MM.1S (cell line): ENCODE measurements at regions not wholly inside any gene's neighbourhood (a gene's known extent, or its start where the extent isn't known, plus 50 kb on each side); places are given as distances from the start of the nearest gene placed in this dataset.
A peak's percentile ranks its signal among the peaks of the same experiment; 100 is the strongest.

Source experiments
- DNase-seq: peaks from one replicate; pipeline ENCODE4 v3.0.0-alpha.2; 2015
- H2AFZ ChIP-seq: fragments of 300-600 bp; sonication (generic); 2 replicates; pipeline ENCODE4 v1.6.0; 2016; ENCODE audit warnings: antibody characterized with exemption, low read length
- H3F3A ChIP-seq: fragments of 300-600 bp; sonication (generic); 2 replicates; pipeline ENCODE4 v1.6.1; 2016; ENCODE audit warnings: mild to moderate bottlenecking, antibody characterized with exemption, low read length, moderate library complexity, mixed read lengths; ENCODE audit not compliant: insufficient read depth
- H3K27ac ChIP-seq: fragments of 300-600 bp; sonication (generic); 2 replicates; pipeline ENCODE4 v1.5.1; 2016; ENCODE audit warnings: mild to moderate bottlenecking, low read length
- H3K27me3 ChIP-seq: fragments of 300-600 bp; sonication (generic); replicated peaks from 2 replicates; pipeline ENCODE4 v1.6.0; 2016; ENCODE audit warnings: low read length; ENCODE audit not compliant: insufficient read depth
- H3K36me3 ChIP-seq: fragments of 300-600 bp; sonication (generic); replicated peaks from 2 replicates; pipeline ENCODE4 v1.6.1; 2016; ENCODE audit warnings: mild to moderate bottlenecking, low read length, mixed read lengths; ENCODE audit not compliant: insufficient read depth
- H3K4me1 ChIP-seq: fragments of 300-600 bp; sonication (generic); 2 replicates; pipeline ENCODE4 v1.6.1; 2016; ENCODE audit warnings: low read length, mixed read lengths
- H3K4me2 ChIP-seq: fragments of 300-600 bp; sonication (generic); 2 replicates; pipeline ENCODE4 v1.6.0; 2016; ENCODE audit warnings: low read depth, low read length
- H3K4me3 ChIP-seq: fragments of 300-600 bp; sonication (generic); 2 replicates; pipeline ENCODE4 v1.5.1; 2016; ENCODE audit warnings: low read length, mixed read lengths
- H3K79me2 ChIP-seq: fragments of 300-600 bp; sonication (generic); 2 replicates; pipeline ENCODE4 v1.6.1; 2016; ENCODE audit warnings: mixed run types, low read length, mixed read lengths
- H3K9ac ChIP-seq: fragments of 300-600 bp; sonication (generic); 2 replicates; pipeline ENCODE4 v1.6.1; 2016; ENCODE audit warnings: low read length, mixed read lengths
- H3K9me2 ChIP-seq: fragments of 300-600 bp; sonication (generic); replicated peaks from 2 replicates; pipeline ENCODE4 v1.6.1; 2016; ENCODE audit warnings: mild to moderate bottlenecking, low read length, mixed read lengths; ENCODE audit not compliant: insufficient read depth
- H3K9me3 ChIP-seq: fragments of 300-600 bp; sonication (generic); replicated peaks from 2 replicates; pipeline ENCODE4 v1.6.1; 2016; ENCODE audit warnings: mild to moderate bottlenecking, low read length, mixed read lengths; ENCODE audit not compliant: insufficient read depth
- H4K20me1 ChIP-seq: fragments of 300-600 bp; sonication (generic); 2 replicates; pipeline ENCODE4 v1.6.1; 2016; ENCODE audit warnings: mild to moderate bottlenecking, low read length, moderate library complexity, mixed read lengths; ENCODE audit not compliant: insufficient read depth
- CTCF ChIP-seq: fragments of 300-600 bp; sonication (generic); IDR thresholded peaks from 2 replicates; pipeline ENCODE4 v1.5.1; 2016; ENCODE audit warnings: antibody characterized with exemption, low read length, mixed read lengths
- EZH2 ChIP-seq: fragments of 300-600 bp; sonication (generic); optimal IDR thresholded peaks from 2 replicates; pipeline ENCODE3; 2017; ENCODE audit warnings: low read depth, mild to moderate bottlenecking, antibody characterized with exemption, low read length, mixed read lengths
- EZH2phosphoT487 ChIP-seq: fragments of 300-600 bp; sonication (generic); IDR thresholded peaks from 2 replicates; pipeline ENCODE4 v1.6.1; 2018; ENCODE audit warnings: antibody characterized with exemption, low read length

DNA sequence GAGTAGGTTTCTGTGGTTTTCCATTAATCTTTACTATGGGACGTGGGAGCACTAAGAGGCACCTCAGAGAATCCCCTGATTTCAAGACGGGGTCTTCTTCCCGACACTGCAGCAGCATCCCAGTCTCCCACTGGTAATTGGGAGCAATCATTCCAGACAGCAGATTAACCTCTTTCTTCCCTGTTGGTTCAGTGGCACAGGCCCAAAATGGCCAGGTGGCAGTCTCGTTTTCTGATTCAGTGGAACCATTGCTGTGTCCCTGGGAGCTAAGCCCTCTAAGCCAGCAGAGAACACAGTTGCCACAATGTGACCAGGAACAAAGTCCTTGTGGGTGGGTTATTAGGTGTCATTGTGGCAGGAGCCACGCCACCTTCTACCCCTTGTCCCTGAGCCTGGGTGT, 342.1 kb downstream of the MATN1 start:
- Histone ChIP-seq H4K20me1 (no peaks in the 10 kb centered on the region), H3K79me2 (no peaks in the 10 kb centered on the region), H3K27ac (no peak overlapping the region), H3F3A (no peaks in the 10 kb centered on the region), H3K27me3 (peaks cover 91% of the 10 kb centered on the region), H3K9me3 (no peaks in the 10 kb centered on the region), H3K4me3 (no peak overlapping the region), H3K4me2 (no peak overlapping the region), H3K36me3 (no peaks in the 10 kb centered on the region), H3K9ac (no peak overlapping the region), H2AFZ (no peak overlapping the region), H3K4me1 (no peaks in the 10 kb centered on the region), H3K9me2 (no peaks in the 10 kb centered on the region)
- TF ChIP-seq EZH2 (no peak), EZH2phosphoT487 (no peak), CTCF (no peak)
- DNase-seq = no peak

GRCh38 chr1:30380625-30380984, 342.8 kb downstream of the MATN1 start:
- Histone ChIP-seq H3K27ac (no peak overlapping the region), H3K4me3 (no peak overlapping the region), H3K9ac (no peak overlapping the region), H3K9me2 (no peaks in the 10 kb centered on the region), H3F3A (no peaks in the 10 kb centered on the region), H3K27me3 (peaks cover 89% of the 10 kb centered on the region), H3K36me3 (no peaks in the 10 kb centered on the region), H3K79me2 (no peaks in the 10 kb centered on the region), H3K9me3 (no peaks in the 10 kb centered on the region), H3K4me1 (no peaks in the 10 kb centered on the region), H4K20me1 (no peaks in the 10 kb centered on the region), H2AFZ (no peak overlapping the region), H3K4me2 (no peak overlapping the region)
- TF ChIP-seq EZH2phosphoT487 = no peak
- TF ChIP-seq EZH2 = no peak
- TF ChIP-seq CTCF = no peak
- no peak for DNase-seq

DNA sequence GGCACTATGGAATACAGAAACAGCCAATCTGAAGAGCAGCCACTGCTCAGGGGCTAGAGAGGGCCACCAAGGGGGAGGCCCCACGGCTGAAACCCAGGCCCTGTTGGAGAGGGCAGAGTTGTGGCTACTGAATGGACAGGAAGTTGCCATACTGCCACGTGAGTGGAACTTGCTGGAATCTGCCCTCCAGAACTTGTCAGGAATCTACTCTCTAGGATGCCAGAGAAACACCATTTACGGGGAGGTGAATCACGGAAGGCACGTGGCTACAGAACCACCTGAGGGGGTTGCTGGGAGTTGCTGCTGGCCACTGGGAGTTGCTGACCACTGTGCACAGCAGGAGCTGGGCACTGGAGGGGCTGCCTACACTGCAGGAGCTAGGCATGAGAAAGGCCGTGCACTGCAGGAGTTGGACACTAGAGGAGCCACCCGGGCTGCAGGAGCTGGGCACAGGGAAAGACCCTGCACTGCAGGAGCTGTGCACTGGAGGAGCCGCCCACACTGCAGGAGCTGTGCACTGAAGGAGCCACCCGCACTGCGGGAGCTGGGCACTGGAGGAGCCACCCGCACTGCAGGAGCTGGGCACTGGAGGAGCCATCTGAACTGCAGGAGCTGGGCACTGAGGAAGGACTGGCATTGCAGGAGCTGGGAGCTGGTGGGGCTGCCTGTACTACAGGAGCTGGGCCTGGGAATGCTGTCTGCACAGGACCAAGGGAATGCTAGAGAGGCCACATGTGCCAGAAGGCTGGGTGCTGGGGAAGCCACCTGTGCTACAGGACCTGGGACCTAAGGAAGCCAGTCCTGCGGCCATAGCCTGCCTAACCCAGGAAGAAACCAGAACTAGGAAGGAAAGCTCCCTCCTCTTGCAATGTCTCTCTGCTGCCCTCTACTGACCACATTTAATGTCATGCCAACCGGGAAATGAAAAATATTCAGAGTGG, 343.4 kb downstream of the MATN1 start:
- no peak overlapping the region for H3K27ac ChIP-seq
- no peaks in the 10 kb centered on the region for H3K36me3 ChIP-seq
- H3K4me2 ChIP-seq = no peak overlapping the region
- peaks cover 87% of the 10 kb centered on the region for H3K27me3 ChIP-seq
- H3K79me2 ChIP-seq = no peaks in the 10 kb centered on the region
- TF ChIP-seq CTCF (peak; percentile 70), EZH2phosphoT487 (no peak)
- H2AFZ ChIP-seq = no peak overlapping the region
- H3K9ac ChIP-seq = no peak overlapping the region
- no peaks in the 10 kb centered on the region for H3K4me1 ChIP-seq
- no peaks in the 10 kb centered on the region for H3K9me2 ChIP-seq
- H3K9me3 ChIP-seq = no peaks in the 10 kb centered on the region
- no peaks in the 10 kb centered on the region for H3F3A ChIP-seq
- DNase-seq = peak; percentile 57
- H4K20me1 ChIP-seq = no peaks in the 10 kb centered on the region
- no peak overlapping the region for H3K4me3 ChIP-seq
